ENCODE measurements at regions not wholly inside any gene's neighbourhood (a gene's known extent, or its start where the extent isn't known, plus 50 kb on each side); places are given as distances from the start of the nearest gene placed in this dataset.

- DNase-seq (ENCODE audit: low read depth in 2 of 2): no peak
Observed at GRCh38 chr5:106595864-106596263, 1074.9 kb downstream of the EFNA5 start.

DNA sequence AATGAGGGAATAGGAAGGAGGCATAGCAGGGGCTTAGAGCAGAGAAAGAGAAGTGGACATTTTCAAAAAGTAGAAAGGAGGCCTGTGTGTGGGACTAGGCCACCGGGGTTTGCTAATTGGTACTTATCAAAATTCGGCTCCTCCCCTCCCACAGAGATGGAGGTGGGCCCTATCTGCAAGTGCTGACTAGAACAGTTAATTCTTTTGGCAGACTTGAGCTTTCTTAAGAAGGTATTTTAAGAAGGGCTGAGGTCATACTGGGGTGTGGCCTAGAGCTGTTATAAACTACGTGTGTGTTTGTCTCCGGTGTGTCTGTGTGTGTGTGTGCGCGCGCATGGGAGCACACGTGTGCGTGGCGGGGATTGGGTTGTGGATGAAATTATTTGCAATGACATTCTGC lies 1086.5 kb downstream of the EFNA5 start:
- no peak for DNase-seq (ENCODE audit: low read depth in 2 of 2)

DNA sequence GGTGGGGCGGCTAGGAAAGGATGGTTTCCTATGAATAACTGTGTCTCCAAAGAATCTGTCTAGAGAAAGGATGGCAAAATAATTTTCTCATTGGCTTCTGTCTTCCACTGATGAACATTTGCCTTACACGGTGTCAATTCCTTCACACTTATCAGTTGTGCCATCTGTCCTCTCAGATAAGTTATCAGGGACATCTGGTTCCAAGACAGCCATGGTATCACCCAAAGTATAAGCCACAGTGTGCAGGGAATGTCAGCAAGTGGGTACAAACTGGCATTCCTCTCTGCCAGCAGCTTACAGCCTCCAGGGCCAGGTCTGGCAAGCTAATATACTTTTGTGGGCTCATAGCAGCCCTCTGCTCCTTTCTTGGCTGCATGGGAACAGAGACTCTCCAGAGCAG lies 1092.0 kb downstream of the EFNA5 start:
- DNase-seq (ENCODE audit: low read depth in 2 of 2): no peak

DNA sequence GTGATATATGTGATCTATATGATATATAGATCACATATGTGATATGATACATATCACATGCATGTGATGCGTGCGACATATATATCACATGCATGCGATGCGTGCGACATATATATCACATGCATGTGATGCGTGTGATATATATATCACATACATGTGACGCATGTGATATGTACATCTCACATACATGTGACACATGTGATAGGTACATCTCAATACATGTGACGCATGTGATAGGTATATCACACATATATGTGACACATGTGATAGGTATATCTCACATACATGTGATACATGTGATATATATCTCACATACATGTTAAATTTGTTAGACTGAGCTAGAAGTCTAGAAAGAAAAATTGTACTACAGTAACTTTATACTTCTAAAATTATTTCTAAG lies 1095.9 kb downstream of the EFNA5 start:
- no peak for DNase-seq (ENCODE audit: low read depth in 2 of 2)

GRCh38 chr5:106566031-106566430 lies 1104.7 kb downstream of the EFNA5 start:
- DNase-seq (ENCODE audit: low read depth in 2 of 2): no peak

- no peak for DNase-seq (ENCODE audit: low read depth in 2 of 2)
Observed at GRCh38 chr5:106545325-106545724, 1125.4 kb downstream of the EFNA5 start.

DNA sequence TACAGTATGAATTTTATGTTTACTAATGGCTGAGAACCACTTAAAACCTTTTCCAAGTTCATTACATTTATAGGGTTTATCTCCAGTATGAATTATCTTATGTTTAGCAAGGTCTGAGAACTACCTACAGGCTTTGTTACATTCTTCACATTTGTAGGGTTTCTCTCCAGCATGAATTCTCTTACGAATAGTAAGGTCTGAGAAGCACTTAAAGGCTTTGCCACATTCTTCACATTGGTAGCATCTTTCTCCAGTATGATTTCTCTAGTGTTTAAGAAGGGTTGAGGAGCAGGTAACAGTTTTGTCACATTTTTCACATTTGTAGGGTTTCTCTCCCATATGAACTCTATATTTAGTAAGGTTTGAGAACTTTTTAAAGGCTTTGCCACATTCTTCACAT lies 1127.4 kb downstream of the EFNA5 start:
- no peak for DNase-seq (ENCODE audit: low read depth in 2 of 2)

DNA sequence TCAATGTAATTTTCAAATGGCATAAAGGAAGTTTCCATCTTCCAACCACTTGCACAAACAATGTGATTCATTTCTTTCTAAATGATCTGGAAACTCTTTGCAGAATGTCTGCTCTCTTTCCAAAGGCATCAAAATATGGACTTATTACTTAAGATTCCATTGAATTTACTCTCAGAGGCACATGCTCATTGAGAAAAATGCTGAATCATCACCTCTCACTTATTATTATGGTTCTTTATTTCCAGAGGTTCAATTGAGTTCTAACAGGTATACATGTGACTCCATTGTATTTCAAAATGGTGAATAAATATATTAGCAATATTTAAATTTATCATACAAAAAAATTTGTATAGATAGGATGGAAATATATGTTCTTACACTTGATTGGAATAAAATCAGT lies 1140.6 kb downstream of the EFNA5 start:
- DNase-seq (ENCODE audit: low read depth in 2 of 2): no peak

GRCh38 chr5:106525438-106525837 lies 1145.3 kb downstream of the EFNA5 start:
- no peak for DNase-seq (ENCODE audit: low read depth in 2 of 2)

DNA sequence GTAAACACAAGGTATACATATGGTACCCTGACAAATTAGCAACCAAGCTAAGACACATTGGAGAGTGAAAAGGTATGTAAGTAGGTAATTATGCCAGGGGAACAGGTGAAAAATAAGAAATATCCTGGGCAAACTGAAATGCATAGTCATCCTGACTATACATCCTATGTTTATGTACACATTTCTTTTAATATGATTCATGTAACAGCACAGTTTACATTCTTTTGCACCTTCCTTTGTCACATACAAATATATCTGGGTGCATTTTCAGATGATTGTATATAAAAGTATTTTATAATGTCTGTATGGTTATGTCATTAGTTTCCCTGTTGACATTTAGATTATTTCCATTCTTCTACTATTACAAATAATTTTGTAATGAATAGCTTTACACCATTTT lies 1146.9 kb downstream of the EFNA5 start:
- DNase-seq (ENCODE audit: low read depth in 2 of 2): no peak

GRCh38 chr5:106522296-106522695 lies 1148.4 kb downstream of the EFNA5 start:
- no peak for DNase-seq (ENCODE audit: low read depth in 2 of 2)

DNA sequence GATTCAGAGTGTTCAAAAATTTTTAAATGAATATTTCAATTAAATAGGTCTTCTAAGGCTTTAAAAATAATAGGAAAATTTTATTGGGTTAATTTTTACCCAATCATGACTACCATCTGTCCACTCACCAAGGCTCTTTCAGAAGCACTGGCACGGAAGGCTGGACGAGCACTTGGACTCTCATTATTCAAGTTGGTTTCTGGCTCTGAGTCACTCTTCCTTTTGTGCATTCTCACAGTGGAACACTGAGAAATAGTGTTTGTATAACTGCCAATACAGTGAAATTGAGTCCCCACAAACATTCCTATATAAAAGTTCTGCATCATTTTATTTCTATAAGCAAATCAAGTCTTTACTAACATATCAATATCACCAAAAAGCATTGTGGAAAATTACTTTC lies 1149.0 kb downstream of the EFNA5 start:
- no peak for DNase-seq (ENCODE audit: low read depth in 2 of 2)

GRCh38 chr5:106510321-106510720 lies 1160.4 kb downstream of the EFNA5 start:
- no peak for DNase-seq (ENCODE audit: low read depth in 2 of 2)

GRCh38 chr5:106508894-106509293 lies 1161.8 kb downstream of the EFNA5 start:
- no peak for DNase-seq (ENCODE audit: low read depth in 2 of 2)

GRCh38 chr5:106493910-106494309 lies 1176.8 kb downstream of the EFNA5 start:
- no peak for DNase-seq (ENCODE audit: low read depth in 2 of 2)

DNA sequence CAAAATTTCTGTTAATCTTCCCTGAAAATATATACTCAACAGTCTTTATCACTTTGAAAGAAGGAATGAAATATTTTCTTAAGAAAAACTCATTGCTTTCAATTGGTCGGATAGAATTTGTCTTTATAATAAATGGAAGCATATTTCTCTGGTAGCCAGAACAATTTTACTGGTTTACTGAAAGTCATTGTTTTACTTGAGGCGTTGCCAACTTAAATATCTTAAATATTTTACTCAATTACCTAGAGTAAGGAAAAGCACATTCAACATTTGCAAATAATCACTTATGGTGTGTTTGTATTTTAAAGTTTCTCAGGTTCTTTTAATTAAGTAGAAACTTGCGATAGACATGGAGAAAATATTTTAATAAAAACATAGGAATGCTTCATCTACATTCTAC lies 1181.7 kb downstream of the EFNA5 start:
- no peak for DNase-seq (ENCODE audit: low read depth in 2 of 2)

DNA sequence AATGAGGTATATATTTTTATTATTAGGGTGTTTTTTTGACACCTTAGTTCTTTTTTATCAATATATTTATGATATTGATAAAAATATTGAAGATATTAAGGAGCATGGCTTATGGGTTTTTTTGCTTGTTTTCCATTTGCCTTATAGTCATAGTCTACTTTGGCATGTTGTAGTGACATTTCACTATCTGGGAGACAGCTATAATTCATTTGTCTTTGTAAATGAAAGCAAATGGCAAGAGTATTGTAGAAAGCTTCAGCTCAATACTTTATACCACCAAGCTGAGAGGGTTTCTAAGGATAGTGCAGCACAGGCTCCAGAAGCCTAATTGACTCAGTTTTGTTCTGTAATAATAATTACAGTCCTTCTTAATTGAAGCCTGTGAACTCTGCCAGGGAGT lies 1182.3 kb downstream of the EFNA5 start:
- no peak for DNase-seq (ENCODE audit: low read depth in 2 of 2)

GRCh38 chr5:106481374-106481773 lies 1189.4 kb downstream of the EFNA5 start:
- DNase-seq (ENCODE audit: low read depth in 2 of 2): no peak

GRCh38 chr5:106476630-106477029 lies 1194.1 kb downstream of the EFNA5 start:
- DNase-seq (ENCODE audit: low read depth in 2 of 2): no peak

GRCh38 chr5:106474066-106474465 lies 1196.7 kb downstream of the EFNA5 start:
- no peak for DNase-seq (ENCODE audit: low read depth in 2 of 2)

GRCh38 chr5:106459541-106459940 lies 1211.2 kb downstream of the EFNA5 start:
- DNase-seq (ENCODE audit: low read depth in 2 of 2): no peak

GRCh38 chr5:106454651-106455415 lies 1215.9 kb downstream of the EFNA5 start:
- DNase-seq (ENCODE audit: low read depth in 2 of 2): no peak

DNA sequence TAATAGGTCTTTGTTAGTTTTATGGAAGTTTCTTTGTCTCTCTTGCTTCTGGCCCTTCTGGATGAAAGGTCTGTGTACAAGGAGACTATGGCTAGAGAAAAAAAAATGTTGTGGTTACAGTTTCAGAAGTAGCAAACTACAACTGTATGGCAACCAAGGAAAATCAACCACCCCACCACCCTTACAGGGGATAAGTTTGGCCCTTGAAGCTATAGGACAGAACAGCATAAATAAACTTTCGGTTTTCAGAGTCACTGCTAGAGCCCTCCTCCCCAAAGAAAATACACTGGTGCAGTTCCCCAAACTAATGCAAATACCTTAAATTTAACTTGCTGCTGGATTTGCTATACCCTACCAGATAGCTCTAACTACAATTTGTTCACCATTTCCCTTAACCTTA lies 1216.7 kb downstream of the EFNA5 start:
- DNase-seq (ENCODE audit: low read depth in 2 of 2): no peak

GRCh38 chr5:106451998-106452397 lies 1218.7 kb downstream of the EFNA5 start:
- DNase-seq (ENCODE audit: low read depth in 2 of 2): no peak

Data from stimulated activated CD4-positive, alpha-beta T cell treated with anti-CD3 and anti-CD28 coated beads, Interleukin-12 subunit alpha, Interleukin-12 subunit beta, amount 100 ng/mL, for 24 hours (primary cell).